Memory B cell (primary cell): ENCODE measurements at regions not wholly inside any gene's neighbourhood (a gene's known extent, or its start where the extent isn't known, plus 50 kb on each side); places are given as distances from the start of the nearest gene placed in this dataset.
"Not testable (repeated sequence)": the region's sequence is repeated elsewhere in the genome, so short reads cannot be mapped to it uniquely, and the experiment has no call there.

Experiments
- ATAC-seq: fragments of 150-1000 bp; cut with Tn5 transposase; 2 replicates; pipeline ENCODE4 v1.10.0; 2021; ENCODE audit warnings: low read depth, mild to moderate bottlenecking, moderate library complexity
- DNase-seq, 2 donors: peaks; one replicate each; pipeline ENCODE4 v3.0.0; 2022; ENCODE audit warnings: low spot score in 2 of 2
- H3K27ac Mint-ChIP-seq: one replicate; pipeline ENCODE4 v1.8.0; 2022; ENCODE audit warnings: mild to moderate bottlenecking, moderate library complexity, mixed read lengths
- H3K27me3 Mint-ChIP-seq: one replicate; pipeline ENCODE4 v1.8.0; 2022; ENCODE audit warnings: mixed read lengths
- H3K36me3 Mint-ChIP-seq: one replicate; pipeline ENCODE4 v1.8.0; 2022; ENCODE audit warnings: mild to moderate bottlenecking, mixed read lengths
- H3K4me1 Mint-ChIP-seq: one replicate; pipeline ENCODE4 v1.8.0; 2022; ENCODE audit warnings: mixed read lengths
- H3K4me3 Mint-ChIP-seq: one replicate; pipeline ENCODE4 v1.8.0; 2022; ENCODE audit warnings: mild to moderate bottlenecking, moderate library complexity, mixed read lengths
- H3K9me3 Mint-ChIP-seq: one replicate; pipeline ENCODE4 v1.8.0; 2022; ENCODE audit warnings: mixed read lengths

DNA sequence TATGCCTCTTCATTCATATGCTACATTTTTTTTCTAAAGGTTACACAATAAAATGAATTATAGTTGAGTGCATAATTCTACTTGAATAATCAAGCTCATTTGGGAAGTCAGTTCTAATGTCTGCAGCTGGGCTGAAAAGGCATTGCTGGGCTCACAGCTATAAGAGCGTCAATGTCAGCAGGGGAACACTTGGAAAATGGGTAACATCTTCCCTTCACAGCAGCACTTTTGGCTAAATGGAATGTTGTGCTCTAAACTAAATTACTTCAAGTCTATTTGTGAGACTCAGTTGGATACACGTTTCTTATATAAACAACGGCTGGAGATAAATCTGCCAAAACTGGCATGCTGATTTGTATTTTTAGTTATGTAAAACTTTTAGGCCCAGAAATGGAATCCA, 357.8 kb downstream of the TBL1XR1 start:
- ATAC-seq (no peak), DNase-seq (no peak)
- Mint-ChIP-seq H3K27me3 (peaks cover 1% of the 10 kb centered on the region), H3K4me3 (no peak overlapping the region), H3K36me3 (no peaks in the 10 kb centered on the region), H3K9me3 (no peaks in the 10 kb centered on the region), H3K27ac (no peak overlapping the region), H3K4me1 (no peaks in the 10 kb centered on the region)

DNA sequence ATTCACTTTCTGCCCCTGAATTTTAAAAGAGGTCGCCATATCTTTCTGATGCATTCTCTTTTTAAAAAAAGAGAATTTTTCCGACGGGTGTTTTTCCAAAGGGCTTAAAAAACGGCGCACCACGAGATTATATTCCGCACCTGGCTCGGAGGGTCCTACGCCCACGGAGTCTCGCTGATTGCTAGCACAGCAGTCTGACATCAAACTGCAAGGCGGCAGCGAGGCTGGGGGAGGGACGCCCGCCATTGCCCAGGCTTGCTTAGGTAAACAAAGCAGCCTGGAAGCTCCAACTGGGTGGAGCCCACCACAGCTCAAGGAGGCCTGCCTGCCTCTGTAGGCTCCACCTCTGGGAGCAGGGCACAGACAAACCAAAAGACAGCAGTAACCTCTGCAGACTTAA, 370.0 kb downstream of the TBL1XR1 start:
- H3K4me1 Mint-ChIP-seq, H3K27ac Mint-ChIP-seq, H3K27me3 Mint-ChIP-seq, ATAC-seq, H3K4me3 Mint-ChIP-seq, H3K36me3 Mint-ChIP-seq, DNase-seq, H3K9me3 Mint-ChIP-seq: not testable (repeated sequence)

DNA sequence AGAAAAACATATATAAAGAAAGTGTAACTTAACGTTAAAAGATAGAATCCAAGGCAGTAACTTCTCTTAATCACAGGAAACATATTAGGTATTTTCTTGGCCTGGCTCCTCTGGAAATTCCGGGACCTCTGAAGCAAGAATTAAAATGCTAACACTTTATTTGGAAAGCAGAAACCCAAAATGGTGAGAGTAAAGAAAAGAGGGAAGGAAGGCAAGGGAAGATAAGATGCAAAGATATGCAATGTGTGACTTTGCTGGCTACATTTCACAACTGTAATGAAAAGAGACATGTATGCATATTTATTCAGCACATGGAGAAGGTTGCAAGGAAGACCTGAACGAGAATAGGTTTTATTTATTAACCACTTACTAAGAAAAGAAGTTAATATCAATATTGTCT, 372.5 kb downstream of the TBL1XR1 start:
- ATAC-seq (no peak), DNase-seq (no peak)
- Mint-ChIP-seq H3K9me3 (peaks cover 1% of the 10 kb centered on the region), H3K4me3 (no peak overlapping the region), H3K27ac (no peak overlapping the region), H3K36me3 (no peaks in the 10 kb centered on the region), H3K27me3 (peaks cover 2% of the 10 kb centered on the region), H3K4me1 (no peaks in the 10 kb centered on the region)

DNA sequence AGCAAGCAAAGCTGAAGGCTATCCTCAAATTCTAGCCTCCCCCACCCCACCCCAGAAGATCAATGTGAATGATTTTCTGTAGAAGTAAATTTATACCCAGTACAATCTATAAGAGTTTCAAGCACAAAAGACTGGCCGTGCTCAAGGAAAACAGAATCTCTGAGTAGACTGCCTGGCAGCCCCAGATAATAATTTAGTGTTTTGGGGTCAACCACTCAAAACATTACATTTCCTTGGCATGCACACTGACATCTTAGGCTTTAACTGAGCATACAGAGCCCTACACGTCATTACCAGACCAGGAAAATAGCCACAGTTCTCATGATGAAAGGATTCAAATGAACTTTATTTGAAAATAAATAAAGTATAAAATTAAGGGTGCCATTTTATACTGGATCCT, 376.5 kb downstream of the TBL1XR1 start:
- H3K27ac Mint-ChIP-seq = no peak overlapping the region
- no peaks in the 10 kb centered on the region for H3K4me1 Mint-ChIP-seq
- H3K9me3 Mint-ChIP-seq = no peaks in the 10 kb centered on the region
- peaks cover 2% of the 10 kb centered on the region for H3K27me3 Mint-ChIP-seq
- no peak overlapping the region for H3K4me3 Mint-ChIP-seq
- no peak for ATAC-seq
- DNase-seq = no peak
- no peaks in the 10 kb centered on the region for H3K36me3 Mint-ChIP-seq

DNA sequence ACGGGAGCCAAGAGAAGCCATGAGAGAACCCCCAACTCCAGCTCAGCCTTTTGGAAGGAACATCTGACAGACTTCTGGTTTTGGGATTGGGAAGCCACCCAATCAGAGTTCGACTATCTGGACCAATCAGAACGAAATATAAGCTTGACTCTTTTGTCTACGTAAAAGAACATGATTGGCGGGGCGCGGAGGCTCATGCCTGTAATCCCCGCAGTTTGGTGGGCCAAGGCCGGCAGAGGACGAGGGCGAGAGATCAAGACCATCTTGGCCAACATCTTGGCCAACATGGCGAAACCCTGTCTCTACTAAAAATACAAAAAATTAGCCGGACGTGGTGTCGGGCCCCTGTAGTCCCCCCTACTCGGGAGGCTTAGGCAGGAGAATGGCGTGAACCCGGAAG, 380.3 kb downstream of the TBL1XR1 start:
- Mint-ChIP-seq H3K9me3 (no peaks in the 10 kb centered on the region), H3K4me1 (no peaks in the 10 kb centered on the region), H3K4me3 (no peak overlapping the region), H3K36me3 (no peaks in the 10 kb centered on the region), H3K27ac (no peak overlapping the region), H3K27me3 (peaks cover 4% of the 10 kb centered on the region)
- ATAC-seq (no peak), DNase-seq (no peak)

DNA sequence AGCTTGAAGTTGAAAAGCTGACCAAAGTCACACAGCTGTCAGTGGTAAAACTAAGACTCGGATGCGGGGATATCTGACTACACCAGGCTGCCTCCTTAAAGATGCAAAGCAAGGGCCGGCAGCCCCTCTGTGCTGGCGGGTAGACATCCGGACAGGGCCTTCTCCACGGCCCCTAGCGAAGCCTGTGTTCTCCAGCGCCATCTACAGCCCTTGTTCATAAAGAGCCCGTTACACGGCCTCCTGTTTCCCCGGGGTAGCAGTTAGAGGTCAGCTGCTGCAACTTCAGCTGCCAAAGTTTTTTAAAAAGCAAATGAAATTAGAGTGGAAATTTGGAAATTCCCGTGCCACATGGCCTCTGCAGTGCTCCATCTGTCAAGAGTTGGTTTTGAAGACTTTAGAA, 383.0 kb downstream of the TBL1XR1 start:
- no peak for ATAC-seq
- peaks cover 2% of the 10 kb centered on the region for H3K27me3 Mint-ChIP-seq
- no peak overlapping the region for H3K4me3 Mint-ChIP-seq
- DNase-seq = no peak
- no peaks in the 10 kb centered on the region for H3K9me3 Mint-ChIP-seq
- H3K36me3 Mint-ChIP-seq = no peaks in the 10 kb centered on the region
- H3K27ac Mint-ChIP-seq = no peak overlapping the region
- no peaks in the 10 kb centered on the region for H3K4me1 Mint-ChIP-seq

DNA sequence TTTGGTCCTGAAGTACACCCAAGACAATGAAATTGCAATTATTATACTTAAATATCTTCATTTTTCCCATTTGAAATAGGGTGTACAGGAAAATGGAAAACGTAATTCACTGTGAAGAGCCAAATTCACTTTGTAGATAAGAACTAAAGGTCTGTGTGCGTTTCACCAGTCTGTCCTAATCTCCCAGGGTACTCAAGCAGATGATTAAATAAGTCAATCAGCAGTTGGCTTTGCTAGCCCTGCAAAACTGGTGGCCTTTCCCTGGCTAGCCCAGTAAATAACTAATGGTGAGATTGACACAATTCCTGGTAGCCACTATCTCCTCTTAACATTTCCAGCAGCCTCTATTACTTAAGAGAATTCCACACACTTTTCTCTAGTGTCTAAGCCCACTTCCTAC, 389.3 kb downstream of the TBL1XR1 start:
- DNase-seq (no peak), ATAC-seq (no peak)
- Mint-ChIP-seq H3K4me1 (no peaks in the 10 kb centered on the region), H3K36me3 (no peaks in the 10 kb centered on the region), H3K4me3 (no peak overlapping the region), H3K9me3 (no peaks in the 10 kb centered on the region), H3K27me3 (no peaks in the 10 kb centered on the region), H3K27ac (no peak overlapping the region)

DNA sequence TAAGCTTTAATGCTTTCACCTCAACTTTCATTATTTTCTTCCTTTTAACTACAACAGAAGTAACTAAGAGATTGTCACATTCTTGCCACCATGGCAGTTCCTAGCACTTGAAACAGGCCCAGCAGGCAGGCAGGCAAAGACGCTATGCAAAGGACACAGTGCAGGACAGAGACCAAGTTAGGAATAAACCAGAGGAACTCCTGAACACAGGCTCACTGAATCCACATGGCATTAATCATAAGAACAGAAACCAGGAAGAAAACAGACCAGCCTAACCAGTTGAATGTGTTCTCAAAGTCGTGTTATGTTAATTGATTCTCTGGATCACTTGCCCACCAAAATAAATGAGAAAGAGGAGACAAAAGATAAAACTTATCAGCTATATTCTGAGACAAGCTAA, 397.6 kb downstream of the TBL1XR1 start:
- no peaks in the 10 kb centered on the region for H3K36me3 Mint-ChIP-seq
- peaks cover 2% of the 10 kb centered on the region for H3K27me3 Mint-ChIP-seq
- H3K27ac Mint-ChIP-seq = no peak overlapping the region
- H3K4me3 Mint-ChIP-seq = no peak overlapping the region
- no peaks in the 10 kb centered on the region for H3K4me1 Mint-ChIP-seq
- ATAC-seq (no peak), DNase-seq (no peak)
- H3K9me3 Mint-ChIP-seq = no peaks in the 10 kb centered on the region

DNA sequence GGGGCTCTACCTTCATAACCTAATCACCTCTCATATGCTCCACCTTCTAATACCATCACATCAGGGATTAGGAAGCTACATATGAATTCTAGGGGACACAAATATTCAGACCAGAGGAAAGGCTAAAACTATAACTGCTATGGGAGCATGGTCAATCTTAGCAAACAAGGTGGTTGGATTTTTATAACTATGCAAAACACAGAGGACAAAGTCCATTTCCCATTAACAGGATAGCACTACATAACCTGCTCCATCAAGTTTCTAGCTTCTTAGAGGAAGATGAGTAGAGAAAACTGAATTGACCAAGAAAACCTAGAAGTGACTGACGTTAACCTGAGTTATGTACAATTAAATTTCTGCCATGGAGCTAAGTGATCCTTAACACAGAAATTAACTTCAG, 398.6 kb downstream of the TBL1XR1 start:
- Mint-ChIP-seq H3K4me1 (no peaks in the 10 kb centered on the region), H3K4me3 (no peak overlapping the region), H3K27ac (no peak overlapping the region), H3K27me3 (peaks cover 2% of the 10 kb centered on the region), H3K9me3 (no peaks in the 10 kb centered on the region), H3K36me3 (no peaks in the 10 kb centered on the region)
- no peak for DNase-seq
- ATAC-seq = no peak

DNA sequence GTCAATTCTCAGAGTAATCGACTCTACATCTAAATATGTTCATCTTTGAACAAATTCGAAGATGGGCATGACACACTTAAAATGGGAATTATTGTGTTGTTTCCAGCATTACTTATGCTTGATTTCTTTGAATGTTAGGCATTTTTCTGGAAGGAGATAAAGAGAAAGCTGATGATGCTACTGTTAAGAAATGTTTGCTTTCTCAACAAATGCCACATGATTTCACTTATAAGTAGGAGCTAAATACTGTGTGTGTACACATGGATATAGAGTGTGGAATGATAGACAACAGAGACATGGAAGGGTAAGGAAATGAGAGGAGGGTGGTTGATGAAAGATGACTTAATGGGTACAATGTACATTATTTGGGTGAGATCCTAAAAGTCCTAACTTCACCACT, 400.9 kb downstream of the TBL1XR1 start:
- Mint-ChIP-seq H3K4me3 (no peak overlapping the region), H3K27me3 (peaks cover 2% of the 10 kb centered on the region), H3K27ac (no peak overlapping the region), H3K36me3 (no peaks in the 10 kb centered on the region), H3K4me1 (no peaks in the 10 kb centered on the region), H3K9me3 (no peaks in the 10 kb centered on the region)
- ATAC-seq (no peak), DNase-seq (no peak)

DNA sequence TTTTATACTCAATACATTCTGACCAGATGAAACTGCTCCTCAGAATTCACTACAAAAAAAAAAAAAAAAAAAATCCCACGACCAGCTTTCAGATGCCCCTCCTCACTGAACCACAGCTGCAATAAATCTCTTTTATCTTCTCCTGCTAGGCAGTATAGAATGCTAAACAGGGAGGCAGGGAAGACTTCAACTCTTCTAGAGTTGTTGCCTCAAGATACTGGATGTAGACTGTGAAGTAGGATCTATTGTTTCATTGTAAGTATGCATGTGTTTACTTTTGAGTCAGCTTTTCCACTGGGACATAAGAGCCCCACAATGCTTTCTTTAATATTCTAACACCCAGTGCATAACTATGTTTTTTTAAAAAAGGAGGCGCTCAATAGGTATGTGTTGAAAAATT, 401.4 kb downstream of the TBL1XR1 start:
- no peak for DNase-seq
- H3K4me1 Mint-ChIP-seq = no peaks in the 10 kb centered on the region
- no peak for ATAC-seq
- peaks cover 2% of the 10 kb centered on the region for H3K27me3 Mint-ChIP-seq
- no peaks in the 10 kb centered on the region for H3K9me3 Mint-ChIP-seq
- H3K27ac Mint-ChIP-seq = no peak overlapping the region
- H3K36me3 Mint-ChIP-seq = no peaks in the 10 kb centered on the region
- no peak overlapping the region for H3K4me3 Mint-ChIP-seq

DNA sequence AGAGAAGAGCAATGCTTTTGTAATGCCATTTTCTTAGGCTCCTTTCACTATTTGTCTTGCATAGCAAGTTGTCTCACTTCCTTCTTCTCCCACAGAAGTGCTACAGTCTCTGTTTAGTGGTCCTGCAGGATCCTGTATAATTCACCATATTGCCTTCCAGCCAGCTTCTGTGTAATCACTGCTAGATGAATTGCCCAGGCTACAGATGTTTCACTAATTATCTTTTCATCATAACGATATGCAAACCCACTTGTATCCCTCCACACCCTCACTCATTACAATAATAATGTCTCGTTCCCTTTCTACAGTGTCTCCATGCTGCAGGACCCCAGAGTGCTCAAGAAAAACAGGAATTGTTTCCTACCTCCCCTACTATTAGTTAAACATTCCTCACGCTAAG, 402.9 kb downstream of the TBL1XR1 start:
- Mint-ChIP-seq H3K4me1 (no peaks in the 10 kb centered on the region), H3K27me3 (peaks cover 2% of the 10 kb centered on the region), H3K4me3 (no peak overlapping the region), H3K9me3 (no peaks in the 10 kb centered on the region), H3K36me3 (no peaks in the 10 kb centered on the region), H3K27ac (no peak overlapping the region)
- ATAC-seq (no peak), DNase-seq (no peak)

DNA sequence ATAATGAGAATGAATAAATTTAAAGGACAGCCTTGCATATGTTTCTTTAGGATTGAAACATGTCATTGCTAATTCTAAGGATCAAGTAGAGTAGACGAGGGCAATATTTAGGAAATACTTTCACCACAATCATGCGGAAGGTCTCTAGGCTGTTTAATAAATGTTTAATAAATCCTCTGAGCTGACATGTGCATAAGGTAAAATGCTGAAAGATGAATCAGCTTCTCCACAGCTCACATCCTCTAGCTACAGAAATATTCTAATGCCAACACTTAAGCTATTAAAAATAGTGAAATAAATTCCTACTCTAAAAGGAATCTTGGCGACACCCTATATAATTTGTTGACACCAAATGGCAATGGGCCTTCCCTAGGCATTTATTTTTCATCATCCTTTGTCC, 407.3 kb downstream of the TBL1XR1 start:
- H3K4me1 Mint-ChIP-seq = no peaks in the 10 kb centered on the region
- H3K27ac Mint-ChIP-seq = no peak overlapping the region
- no peaks in the 10 kb centered on the region for H3K36me3 Mint-ChIP-seq
- no peak overlapping the region for H3K4me3 Mint-ChIP-seq
- DNase-seq = no peak
- H3K27me3 Mint-ChIP-seq = peaks cover 2% of the 10 kb centered on the region
- no peak for ATAC-seq
- no peaks in the 10 kb centered on the region for H3K9me3 Mint-ChIP-seq

DNA sequence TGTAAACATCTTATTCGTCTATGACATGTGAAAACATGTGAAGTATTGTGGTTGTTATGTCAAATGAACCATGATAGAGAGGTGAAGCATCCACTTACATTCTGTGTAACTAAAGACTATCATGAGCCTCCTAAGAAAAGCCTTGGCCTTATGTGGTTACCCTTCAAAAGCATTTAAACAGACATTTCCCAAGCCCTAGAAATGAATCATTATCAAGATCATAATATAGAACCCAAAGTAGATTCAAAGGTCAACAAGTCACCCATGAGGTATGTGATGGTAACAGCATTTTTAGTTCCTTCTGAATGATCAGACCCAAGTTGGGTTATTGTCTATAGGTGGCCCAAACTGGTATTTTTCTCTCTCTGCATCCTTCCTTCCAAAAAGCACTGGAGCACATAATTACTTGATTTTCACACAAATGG, 408.0 kb downstream of the TBL1XR1 start:
- no peak for DNase-seq
- Mint-ChIP-seq H3K27ac (no peak overlapping the region), H3K9me3 (no peaks in the 10 kb centered on the region), H3K4me3 (no peak overlapping the region), H3K4me1 (no peaks in the 10 kb centered on the region), H3K27me3 (peaks cover 2% of the 10 kb centered on the region), H3K36me3 (no peaks in the 10 kb centered on the region)
- no peak for ATAC-seq

DNA sequence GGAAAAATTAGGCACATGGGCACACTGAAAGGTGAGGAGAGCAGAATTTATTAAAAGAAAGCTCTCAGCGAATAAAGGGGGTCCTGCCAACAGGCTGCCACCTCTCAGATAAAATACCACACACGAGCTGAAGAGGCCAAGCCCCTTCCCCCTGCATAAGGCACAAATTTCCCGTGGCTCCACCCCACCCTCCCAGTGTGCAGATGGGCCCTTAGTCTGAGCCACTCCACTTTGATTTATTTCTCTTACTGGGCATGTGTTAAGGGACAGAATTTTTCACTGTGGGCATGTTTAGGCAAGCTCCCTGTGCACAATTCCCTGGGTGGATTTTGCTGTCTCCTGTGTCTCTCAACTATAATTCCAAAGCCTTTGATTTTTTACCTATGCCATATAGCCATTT, 409.8 kb downstream of the TBL1XR1 start:
- ATAC-seq (no peak), DNase-seq (no peak)
- Mint-ChIP-seq H3K27ac (no peak overlapping the region), H3K4me1 (no peaks in the 10 kb centered on the region), H3K4me3 (no peak overlapping the region), H3K36me3 (no peaks in the 10 kb centered on the region), H3K27me3 (peaks cover 3% of the 10 kb centered on the region), H3K9me3 (no peaks in the 10 kb centered on the region)

DNA sequence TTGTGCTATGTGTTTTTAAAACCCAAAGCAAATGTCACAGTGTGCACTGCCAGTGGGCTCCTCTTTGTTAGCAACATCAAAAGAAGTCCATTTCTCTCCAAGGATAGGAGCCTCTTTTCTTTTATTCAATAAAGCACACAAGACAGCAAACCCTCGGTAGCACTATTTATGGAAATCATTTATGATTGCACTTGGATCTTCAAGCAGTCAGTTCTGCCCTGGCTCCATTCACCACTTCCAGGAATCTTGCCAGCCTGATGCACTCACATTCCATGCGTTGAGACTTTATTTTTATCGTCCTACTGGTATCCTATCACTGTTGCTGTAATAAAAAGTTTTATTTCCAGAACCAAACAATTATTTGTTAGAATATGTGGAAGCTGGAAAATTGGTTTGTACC, 412.1 kb downstream of the TBL1XR1 start:
- no peaks in the 10 kb centered on the region for H3K4me1 Mint-ChIP-seq
- ATAC-seq (no peak), DNase-seq (no peak)
- H3K9me3 Mint-ChIP-seq = no peaks in the 10 kb centered on the region
- H3K27ac Mint-ChIP-seq = no peak overlapping the region
- H3K4me3 Mint-ChIP-seq = no peak overlapping the region
- H3K36me3 Mint-ChIP-seq = no peaks in the 10 kb centered on the region
- H3K27me3 Mint-ChIP-seq = peaks cover 3% of the 10 kb centered on the region
